ENCODE measurements at regions not wholly inside any gene's neighbourhood (a gene's known extent, or its start where the extent isn't known, plus 50 kb on each side); places are given as distances from the start of the nearest gene placed in this dataset.

DNA sequence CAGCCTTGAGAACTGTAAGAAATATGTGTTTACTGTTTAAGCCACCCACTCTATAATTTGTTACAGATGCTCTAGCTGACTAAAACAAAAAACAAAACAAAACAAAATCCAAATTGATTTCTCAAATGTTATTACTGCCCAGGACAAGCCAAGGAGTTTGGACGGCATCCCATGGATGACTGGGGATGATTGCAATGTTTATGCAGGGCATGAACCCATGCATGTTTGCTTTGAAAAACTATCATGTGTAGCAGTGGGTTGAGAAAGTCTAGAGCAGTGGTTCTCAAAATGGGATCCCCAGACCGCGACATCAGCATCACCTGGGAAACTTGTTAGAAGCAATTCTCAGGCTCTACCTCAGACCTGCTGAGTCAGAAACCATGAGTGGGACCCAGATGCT is 223.2 kb upstream of the PSMD7 start (continued):
- TF ChIP-seq, protein P1, sequence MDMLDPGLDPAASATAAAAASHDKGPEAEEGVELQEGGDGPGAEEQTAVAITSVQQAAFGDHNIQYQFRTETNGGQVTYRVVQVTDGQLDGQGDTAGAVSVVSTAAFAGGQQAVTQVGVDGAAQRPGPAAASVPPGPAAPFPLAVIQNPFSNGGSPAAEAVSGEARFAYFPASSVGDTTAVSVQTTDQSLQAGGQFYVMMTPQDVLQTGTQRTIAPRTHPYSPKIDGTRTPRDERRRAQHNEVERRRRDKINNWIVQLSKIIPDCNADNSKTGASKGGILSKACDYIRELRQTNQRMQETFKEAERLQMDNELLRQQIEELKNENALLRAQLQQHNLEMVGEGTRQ (IDR thresholded peaks at IDR 0.05; ENCODE audit: borderline replicate concordance, low read depth, low read length), result no peak
- no peak for TF ChIP-seq RFX5 (IDR thresholded peaks at IDR 0.05; ENCODE audit: low read length)

DNA sequence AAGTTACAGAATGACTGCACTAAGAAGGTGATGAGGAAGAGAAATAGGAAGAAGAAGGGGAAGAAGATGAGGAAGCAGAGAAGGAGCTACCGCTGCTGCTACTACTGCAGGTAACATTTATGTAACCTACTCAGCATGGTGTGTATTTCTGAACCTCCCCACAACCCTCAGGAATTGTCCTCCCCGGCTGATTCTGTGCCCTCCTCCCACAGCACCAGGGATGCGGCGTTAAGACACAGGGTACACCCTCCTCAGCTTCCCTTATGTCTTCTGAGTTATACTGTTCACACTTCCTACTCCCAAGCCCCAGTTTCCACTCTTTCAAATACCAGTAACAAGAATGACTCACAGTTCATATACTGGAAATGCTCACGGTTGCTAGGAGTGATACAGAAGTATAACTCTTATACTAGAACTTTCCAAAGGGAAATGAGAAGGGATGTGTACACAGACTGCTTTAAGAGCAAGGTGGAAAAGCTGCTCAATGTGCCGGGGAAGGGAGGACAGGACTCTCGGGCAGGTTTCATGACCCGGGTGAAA is 224.5 kb upstream of the PSMD7 start:
- no peak overlapping the region for H3K4me2 ChIP-seq
- no peaks in the 10 kb centered on the region for H3K79me2 ChIP-seq (ENCODE audit: insufficient read depth)
- H2AFZ ChIP-seq (ENCODE audit: low read depth), result no peak overlapping the region
- ChIA-PET POLR2A (no interaction called here), CTCF (interaction anchor here (0.5 to 1.3 kb wide), 3 partner anchors 144 to 401 kb away, joined by 3 read pairs; no protein-coding TSS in a partner anchor)
- 32% methylated on average over 8 of the region's 8 CpGs for WGBS (ENCODE audit: low lambda C conversion rate)
- no peak overlapping the region for H3K4me3 ChIP-seq (ENCODE audit: low read depth in 2 of 2, low read length in 1 of 2)
- H3K36me3 ChIP-seq (replicated peaks in 1 of 2; ENCODE audit: control insufficient read depth in 1 of 2, insufficient read depth in 2 of 2, low read length in 1 of 2), result no peaks in the 10 kb centered on the region
- H3K27me3 ChIP-seq (ENCODE audit: insufficient read depth), result no peaks in the 10 kb centered on the region
- DNase-seq, result no peak
- no peaks in the 10 kb centered on the region for H3K4me1 ChIP-seq (ENCODE audit: control insufficient read depth in 1 of 2, insufficient read depth in 2 of 2, low read depth in 1 of 2, low read length in 1 of 2)
- H3K9me2 ChIP-seq, result no peaks in the 10 kb centered on the region
- H3K27ac ChIP-seq (ENCODE audit: low read depth in 2 of 2, low read length in 1 of 2), result no peak overlapping the region
- no peaks in the 10 kb centered on the region for H3F3A ChIP-seq (replicated peaks; ENCODE audit: insufficient read depth)
- H4K20me1 ChIP-seq (ENCODE audit: insufficient read depth), result no peaks in the 10 kb centered on the region
- no peaks in the 10 kb centered on the region for H3K9me3 ChIP-seq
- TF ChIP-seq, protein P2, sequence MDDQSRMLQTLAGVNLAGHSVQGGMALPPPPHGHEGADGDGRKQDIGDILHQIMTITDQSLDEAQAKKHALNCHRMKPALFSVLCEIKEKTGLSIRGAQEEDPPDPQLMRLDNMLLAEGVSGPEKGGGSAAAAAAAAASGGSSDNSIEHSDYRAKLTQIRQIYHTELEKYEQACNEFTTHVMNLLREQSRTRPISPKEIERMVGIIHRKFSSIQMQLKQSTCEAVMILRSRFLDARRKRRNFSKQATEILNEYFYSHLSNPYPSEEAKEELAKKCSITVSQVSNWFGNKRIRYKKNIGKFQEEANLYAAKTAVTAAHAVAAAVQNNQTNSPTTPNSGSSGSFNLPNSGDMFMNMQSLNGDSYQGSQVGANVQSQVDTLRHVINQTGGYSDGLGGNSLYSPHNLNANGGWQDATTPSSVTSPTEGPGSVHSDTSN (IDR thresholded peaks at IDR 0.05), result no peak
- TF ChIP-seq, protein P3, sequence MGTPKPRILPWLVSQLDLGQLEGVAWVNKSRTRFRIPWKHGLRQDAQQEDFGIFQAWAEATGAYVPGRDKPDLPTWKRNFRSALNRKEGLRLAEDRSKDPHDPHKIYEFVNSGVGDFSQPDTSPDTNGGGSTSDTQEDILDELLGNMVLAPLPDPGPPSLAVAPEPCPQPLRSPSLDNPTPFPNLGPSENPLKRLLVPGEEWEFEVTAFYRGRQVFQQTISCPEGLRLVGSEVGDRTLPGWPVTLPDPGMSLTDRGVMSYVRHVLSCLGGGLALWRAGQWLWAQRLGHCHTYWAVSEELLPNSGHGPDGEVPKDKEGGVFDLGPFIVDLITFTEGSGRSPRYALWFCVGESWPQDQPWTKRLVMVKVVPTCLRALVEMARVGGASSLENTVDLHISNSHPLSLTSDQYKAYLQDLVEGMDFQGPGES (IDR thresholded peaks at IDR 0.05; ENCODE audit: low read depth, low read length), result no peak
- no peak for TF ChIP-seq YY1 (IDR thresholded peaks at IDR 0.05; ENCODE audit: low read depth)
- H3K9ac ChIP-seq, result no peak overlapping the region

DNA sequence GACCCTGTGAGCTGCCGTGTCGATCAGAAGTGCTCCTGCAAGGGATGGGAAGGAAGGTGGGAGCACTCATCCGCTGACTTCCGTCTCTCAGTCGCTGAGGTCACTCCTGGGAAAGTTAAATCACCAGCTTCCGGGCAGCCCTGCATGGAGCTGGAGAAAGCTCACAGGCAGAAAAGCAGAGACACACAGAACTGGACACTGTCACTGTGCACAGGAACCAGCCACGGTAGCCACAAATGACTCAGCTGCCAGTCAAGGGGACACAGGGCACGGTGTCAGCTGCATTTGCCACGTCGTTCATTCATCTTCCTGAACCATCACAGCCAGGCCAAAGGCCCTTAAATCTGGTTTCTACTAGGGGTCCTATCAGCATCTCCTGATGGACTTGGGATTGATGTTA is 226.4 kb upstream of the PSMD7 start:
- Histone ChIP-seq H3K9ac (no peak overlapping the region), H3K27me3 (ENCODE audit: insufficient read depth) (no peaks in the 10 kb centered on the region), H3F3A (replicated peaks; ENCODE audit: insufficient read depth) (no peaks in the 10 kb centered on the region), H3K4me3 (ENCODE audit: low read depth in 2 of 2, low read length in 1 of 2) (no peak overlapping the region), H3K4me2 (no peak overlapping the region), H3K4me1 (ENCODE audit: control insufficient read depth in 1 of 2, insufficient read depth in 2 of 2, low read depth in 1 of 2, low read length in 1 of 2) (no peaks in the 10 kb centered on the region), H3K9me3 (no peaks in the 10 kb centered on the region), H3K79me2 (ENCODE audit: insufficient read depth) (no peaks in the 10 kb centered on the region), H4K20me1 (ENCODE audit: insufficient read depth) (no peaks in the 10 kb centered on the region), H3K27ac (ENCODE audit: low read depth in 2 of 2, low read length in 1 of 2) (no peak overlapping the region), H3K9me2 (no peaks in the 10 kb centered on the region), H3K36me3 (replicated peaks in 1 of 2; ENCODE audit: control insufficient read depth in 1 of 2, insufficient read depth in 2 of 2, low read length in 1 of 2) (no peaks in the 10 kb centered on the region), H2AFZ (ENCODE audit: low read depth) (no peak overlapping the region)
- POLR2A ChIA-PET, result no interaction called here
- 41% methylated on average over 10 of the region's 10 CpGs for WGBS (ENCODE audit: low lambda C conversion rate)
- CTCF ChIA-PET, result interaction anchor here (1.5 to 2.7 kb wide), 3 partner anchors 35 to 205 kb away, joined by 5 to 14 read pairs (median 10); no protein-coding TSS in a partner anchor
- no peak for DNase-seq
- TF ChIP-seq CHD2 (IDR thresholded peaks at IDR 0.05; ENCODE audit: low read length, partially characterized antibody), result no peak
- no peak for TF ChIP-seq RAD21 (IDR thresholded peaks at IDR 0.05; ENCODE audit: low read length)
- TF ChIP-seq EP300 (IDR thresholded peaks at IDR 0.05; ENCODE audit: borderline replicate concordance in 1 of 2, low read depth in 1 of 2, low read length in 1 of 2), result no peak
- no peak for TF ChIP-seq FOXJ3 (CRISPR knock-in tag; IDR thresholded peaks at IDR 0.05)
- TF ChIP-seq MEF2A (IDR thresholded peaks at IDR 0.05; ENCODE audit: borderline replicate concordance, low read depth), result no peak

Measured in SK-N-SH (cell line).